SU-DHL-6 (cell line): ENCODE measurements at regions not wholly inside any gene's neighbourhood (a gene's known extent, or its start where the extent isn't known, plus 50 kb on each side); places are given as distances from the start of the nearest gene placed in this dataset.

ENCODE experiments used
- H2AFZ ChIP-seq: fragments of 200-600 bp; sonication (generic); 2 replicates; pipeline ENCODE4 v1.6.1; 2014; ENCODE audit warnings: low read depth, mild to moderate bottlenecking, moderate library complexity, mixed read lengths, antibody characterized with exemption, low read length; ENCODE audit not compliant: severe bottlenecking
- H3F3A ChIP-seq: fragments of 200-600 bp; shearing (Covaris generic); 2 replicates; pipeline ENCODE4 v1.6.0; 2016; ENCODE audit warnings: antibody characterized with exemption, mild to moderate bottlenecking; ENCODE audit not compliant: insufficient read depth
- H3K27ac ChIP-seq: fragments of 200-600 bp; sonication (generic); 2 replicates; pipeline ENCODE4 v1.5.1; 2016; ENCODE audit warnings: low read depth, mild to moderate bottlenecking, low read length, moderate library complexity, mixed read lengths
- H3K27me3 ChIP-seq: fragments of 200-600 bp; sonication (generic), shearing (Covaris generic); 2 replicates; pipeline ENCODE4 v1.6.0; 2014; ENCODE audit warnings: mild to moderate bottlenecking, low read length
- H3K36me3 ChIP-seq: fragments of 200-600 bp; sonication (generic); 2 replicates; pipeline ENCODE4 v1.6.1; 2014; ENCODE audit warnings: mild to moderate bottlenecking, low read length, mixed read lengths
- H3K4me2 ChIP-seq: fragments of 300-600, 200-600 bp; shearing (Covaris generic), sonication (generic); 2 replicates; pipeline ENCODE4 v1.6.0; 2014; ENCODE audit warnings: low read length, low read depth, mild to moderate bottlenecking; ENCODE audit not compliant: poor library complexity, severe bottlenecking
- H3K4me3 ChIP-seq: fragments of 200-600 bp; sonication (generic); 2 replicates; pipeline ENCODE4 v1.5.1; 2014; ENCODE audit warnings: antibody characterized with exemption, low read length, mild to moderate bottlenecking, mixed read lengths; ENCODE audit not compliant: insufficient read depth, poor library complexity, severe bottlenecking
- H3K79me2 ChIP-seq: fragments of 200-600 bp; sonication (generic); 2 replicates; pipeline ENCODE4 v1.6.1; 2014; ENCODE audit warnings: mild to moderate bottlenecking, low read length, moderate library complexity; ENCODE audit not compliant: insufficient read depth
- H3K9ac ChIP-seq: fragments of 200-600 bp; sonication (generic); 2 replicates; pipeline ENCODE4 v1.7.0; 2014; ENCODE audit warnings: mild to moderate bottlenecking, low read length
- H3K9me2 ChIP-seq: fragments of 200-600 bp; sonication (generic); replicated peaks from 2 replicates; pipeline ENCODE4 v1.6.1; 2014; ENCODE audit warnings: low read length; ENCODE audit not compliant: insufficient read depth
- H3K9me3 ChIP-seq: fragments of 200-600 bp; sonication (generic); 2 replicates; pipeline ENCODE4 v1.6.1; 2014; ENCODE audit warnings: low read length, mixed read lengths; ENCODE audit not compliant: insufficient read depth
- H4K20me1 ChIP-seq: fragments of 200-600 bp; sonication (generic); 2 replicates; pipeline ENCODE4 v1.6.1; 2014; ENCODE audit warnings: low read depth, mild to moderate bottlenecking, antibody characterized with exemption, low read length, moderate library complexity, mixed read lengths
- EZH2phosphoT487 ChIP-seq: fragments of 200-600 bp; sonication (generic), shearing (Covaris generic); conservative IDR thresholded peaks from 2 replicates; pipeline ENCODE4 v1.6.1; 2018; ENCODE audit warnings: mild to moderate bottlenecking, antibody characterized with exemption, low read length, moderate library complexity, mixed read lengths
- TF ChIP-seq, protein P1 (sequence below): fragments of 200-600 bp; sonication (generic); IDR thresholded peaks from one replicate; pipeline ENCODE4 v1.5.1; 2017; ENCODE audit warnings: antibody characterized with exemption, mild to moderate bottlenecking, low read length, moderate library complexity; ENCODE audit not compliant: insufficient read depth, poor library complexity, severe bottlenecking

DNA sequence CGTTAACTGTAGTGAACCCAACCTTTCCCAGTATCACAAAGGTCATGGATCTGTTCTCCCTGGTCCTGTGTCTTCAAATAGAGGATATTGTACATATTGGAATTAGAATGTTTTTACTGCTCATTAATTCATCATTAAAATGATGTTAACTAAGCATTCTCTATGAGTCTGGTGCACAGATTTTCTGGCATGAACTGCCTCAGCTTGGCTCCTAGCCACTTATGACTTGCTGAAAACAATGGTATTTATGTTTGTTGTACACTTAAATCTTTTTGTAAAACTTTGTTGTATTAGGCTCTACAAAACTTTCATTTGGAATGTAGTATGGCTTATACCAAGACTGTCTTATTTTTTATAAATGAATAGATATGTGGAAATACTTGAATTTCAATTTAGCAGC is 329.4 kb downstream of the TFEC start:
- no peaks in the 10 kb centered on the region for H4K20me1 ChIP-seq
- H3F3A ChIP-seq, result no peaks in the 10 kb centered on the region
- no peak overlapping the region for H3K4me3 ChIP-seq
- H3K79me2 ChIP-seq, result no peaks in the 10 kb centered on the region
- no peaks in the 10 kb centered on the region for H3K9me2 ChIP-seq
- H3K36me3 ChIP-seq, result no peaks in the 10 kb centered on the region
- H2AFZ ChIP-seq, result no peak overlapping the region
- 0 out of 2 replicates have a peak, but pooled peaks cover 3% of the 10 kb centered on the region for H3K27me3 ChIP-seq
- TF ChIP-seq, protein P1, sequence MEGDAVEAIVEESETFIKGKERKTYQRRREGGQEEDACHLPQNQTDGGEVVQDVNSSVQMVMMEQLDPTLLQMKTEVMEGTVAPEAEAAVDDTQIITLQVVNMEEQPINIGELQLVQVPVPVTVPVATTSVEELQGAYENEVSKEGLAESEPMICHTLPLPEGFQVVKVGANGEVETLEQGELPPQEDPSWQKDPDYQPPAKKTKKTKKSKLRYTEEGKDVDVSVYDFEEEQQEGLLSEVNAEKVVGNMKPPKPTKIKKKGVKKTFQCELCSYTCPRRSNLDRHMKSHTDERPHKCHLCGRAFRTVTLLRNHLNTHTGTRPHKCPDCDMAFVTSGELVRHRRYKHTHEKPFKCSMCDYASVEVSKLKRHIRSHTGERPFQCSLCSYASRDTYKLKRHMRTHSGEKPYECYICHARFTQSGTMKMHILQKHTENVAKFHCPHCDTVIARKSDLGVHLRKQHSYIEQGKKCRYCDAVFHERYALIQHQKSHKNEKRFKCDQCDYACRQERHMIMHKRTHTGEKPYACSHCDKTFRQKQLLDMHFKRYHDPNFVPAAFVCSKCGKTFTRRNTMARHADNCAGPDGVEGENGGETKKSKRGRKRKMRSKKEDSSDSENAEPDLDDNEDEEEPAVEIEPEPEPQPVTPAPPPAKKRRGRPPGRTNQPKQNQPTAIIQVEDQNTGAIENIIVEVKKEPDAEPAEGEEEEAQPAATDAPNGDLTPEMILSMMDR, result no peak
- TF ChIP-seq EZH2phosphoT487, result no peak
- no peaks in the 10 kb centered on the region for H3K9me3 ChIP-seq
- H3K9ac ChIP-seq, result no peak overlapping the region
- no peak overlapping the region for H3K27ac ChIP-seq
- no peak overlapping the region for H3K4me2 ChIP-seq

DNA sequence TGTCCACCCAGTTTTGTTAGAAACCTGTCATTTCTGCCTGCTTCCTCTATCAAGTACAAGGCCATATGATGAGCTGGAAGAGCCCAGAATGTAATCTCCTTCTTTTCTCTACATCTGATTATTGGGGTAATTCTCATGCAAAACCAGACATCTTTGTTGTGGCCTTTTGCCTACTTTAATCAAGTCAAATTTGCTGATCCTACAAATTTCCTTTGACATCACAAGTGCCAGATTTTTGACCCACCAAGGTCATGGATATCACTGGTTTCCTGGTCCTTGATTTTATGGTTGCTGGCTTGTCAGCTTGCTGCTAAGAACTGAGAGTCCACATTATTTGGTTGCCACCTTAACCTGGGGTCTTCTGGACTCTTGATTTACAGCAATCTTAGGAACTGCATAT is 336.1 kb downstream of the TFEC start:
- Histone ChIP-seq H3F3A (no peaks in the 10 kb centered on the region), H3K9ac (no peak overlapping the region), H2AFZ (no peak overlapping the region), H3K36me3 (no peaks in the 10 kb centered on the region), H3K27me3 (no peaks in the 10 kb centered on the region), H3K27ac (no peak overlapping the region), H3K4me2 (no peak overlapping the region), H3K9me3 (no peaks in the 10 kb centered on the region), H3K4me3 (no peak overlapping the region), H4K20me1 (no peaks in the 10 kb centered on the region), H3K9me2 (no peaks in the 10 kb centered on the region), H3K79me2 (no peaks in the 10 kb centered on the region)
- TF ChIP-seq, protein P1, result no peak
- TF ChIP-seq EZH2phosphoT487, result no peak

DNA sequence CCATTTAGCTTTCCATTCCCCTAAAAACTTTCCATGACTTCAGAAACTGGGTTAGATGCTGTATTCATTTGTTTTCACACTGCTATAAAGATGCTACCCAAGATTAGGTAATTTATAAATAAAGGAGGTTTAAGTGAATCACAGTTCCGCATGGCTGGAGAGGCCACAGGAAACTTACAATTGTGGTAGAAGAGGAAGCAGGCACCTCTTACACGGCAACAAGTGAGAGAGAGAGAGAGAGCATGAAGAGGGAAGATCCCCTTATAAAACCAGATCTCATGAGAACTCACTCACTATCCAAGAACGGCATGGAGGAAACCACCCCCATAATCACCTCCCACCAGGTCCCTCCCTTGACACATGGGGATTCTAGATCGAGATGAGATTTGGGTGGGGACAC is 336.8 kb downstream of the TFEC start:
- H2AFZ ChIP-seq, result no peak overlapping the region
- no peaks in the 10 kb centered on the region for H3K9me3 ChIP-seq
- no peaks in the 10 kb centered on the region for H3K9me2 ChIP-seq
- TF ChIP-seq EZH2phosphoT487, result no peak
- TF ChIP-seq, protein P1, result no peak
- no peaks in the 10 kb centered on the region for H3K36me3 ChIP-seq
- no peak overlapping the region for H3K9ac ChIP-seq
- no peak overlapping the region for H3K4me2 ChIP-seq
- no peaks in the 10 kb centered on the region for H4K20me1 ChIP-seq
- H3K27me3 ChIP-seq, result no peaks in the 10 kb centered on the region
- no peaks in the 10 kb centered on the region for H3F3A ChIP-seq
- H3K27ac ChIP-seq, result no peak overlapping the region
- no peaks in the 10 kb centered on the region for H3K79me2 ChIP-seq
- H3K4me3 ChIP-seq, result no peak overlapping the region
